ENCODE measurements at regions not wholly inside any gene's neighbourhood (a gene's known extent, or its start where the extent isn't known, plus 50 kb on each side); places are given as distances from the start of the nearest gene placed in this dataset.

GRCh38 chr13:48862572-48862971, 113.1 kb upstream of the FNDC3A start:
- no peaks in the 10 kb centered on the region for H3K36me3 ChIP-seq (ENCODE audit: insufficient read depth, low read length)
- no peak overlapping the region for H3K4me3 ChIP-seq (ENCODE audit: low read length)
- H4K20me1 ChIP-seq (ENCODE audit: insufficient read depth) = no peaks in the 10 kb centered on the region
- H3K9me3 ChIP-seq (ENCODE audit: low read length) = no peaks in the 10 kb centered on the region
- no peak for TF ChIP-seq MXI1 (conservative IDR thresholded peaks at IDR 0.05; ENCODE audit: poor library complexity, severe bottlenecking)
- no peak for TF ChIP-seq TAF1 (IDR thresholded peaks at IDR 0.05; ENCODE audit: low read depth)
- no peak for TF ChIP-seq REST (IDR thresholded peaks at IDR 0.05; ENCODE audit: borderline replicate concordance)
- no peak for TF ChIP-seq POLR2AphosphoS5 (IDR thresholded peaks at IDR 0.05)
- no peak for TF ChIP-seq EP300 (conservative IDR thresholded peaks at IDR 0.05; ENCODE audit: poor library complexity, severe bottlenecking)
- TF ChIP-seq CTCF (IDR thresholded peaks at IDR 0.05; ENCODE audit: poor library complexity, severe bottlenecking) = no peak
- no peak for TF ChIP-seq RAD21 (conservative IDR thresholded peaks at IDR 0.05)
- TF ChIP-seq SMC3 (conservative IDR thresholded peaks at IDR 0.05; ENCODE audit: poor library complexity) = no peak
- TF ChIP-seq EZH2 (IDR thresholded peaks at IDR 0.05; ENCODE audit: borderline replicate concordance, insufficient read depth, low read length, poor library complexity, severe bottlenecking) = no peak
- H3F3A ChIP-seq (ENCODE audit: insufficient read depth, low read length, poor library complexity, severe bottlenecking) = no peaks in the 10 kb centered on the region
- no peak overlapping the region for H3K4me2 ChIP-seq (ENCODE audit: low read length)
- no peaks in the 10 kb centered on the region for H3K9me2 ChIP-seq (ENCODE audit: insufficient read depth, low read length)
- no peak overlapping the region for H2AFZ ChIP-seq (ENCODE audit: low read depth, low read length)
- H3K27me3 ChIP-seq (ENCODE audit: insufficient read depth, low read depth, low read length) = no peaks in the 10 kb centered on the region
- no peak overlapping the region for H3K9ac ChIP-seq (ENCODE audit: low read length)
- H3K79me2 ChIP-seq (replicated peaks; ENCODE audit: insufficient read depth, low read length) = no peaks in the 10 kb centered on the region
- H3K27ac ChIP-seq (ENCODE audit: low read length) = no peak overlapping the region

GRCh38 chr13:48864100-48864499, 111.6 kb upstream of the FNDC3A start:
- no peaks in the 10 kb centered on the region for H4K20me1 ChIP-seq (ENCODE audit: insufficient read depth)
- H3K9ac ChIP-seq (ENCODE audit: low read length) = no peak overlapping the region
- TF ChIP-seq CTCF (IDR thresholded peaks at IDR 0.05; ENCODE audit: poor library complexity, severe bottlenecking) (no peak), EZH2 (IDR thresholded peaks at IDR 0.05; ENCODE audit: borderline replicate concordance, insufficient read depth, low read length, poor library complexity, severe bottlenecking) (no peak), POLR2AphosphoS5 (IDR thresholded peaks at IDR 0.05) (no peak), REST (IDR thresholded peaks at IDR 0.05; ENCODE audit: borderline replicate concordance) (no peak), MXI1 (conservative IDR thresholded peaks at IDR 0.05; ENCODE audit: poor library complexity, severe bottlenecking) (no peak), SMC3 (conservative IDR thresholded peaks at IDR 0.05; ENCODE audit: poor library complexity) (no peak), RAD21 (conservative IDR thresholded peaks at IDR 0.05) (no peak), TAF1 (IDR thresholded peaks at IDR 0.05; ENCODE audit: low read depth) (no peak), EP300 (conservative IDR thresholded peaks at IDR 0.05; ENCODE audit: poor library complexity, severe bottlenecking) (no peak)
- no peaks in the 10 kb centered on the region for H3K9me3 ChIP-seq (ENCODE audit: low read length)
- H3K27ac ChIP-seq (ENCODE audit: low read length) = no peak overlapping the region
- H3K27me3 ChIP-seq (ENCODE audit: insufficient read depth, low read depth, low read length) = no peaks in the 10 kb centered on the region
- no peak overlapping the region for H3K4me3 ChIP-seq (ENCODE audit: low read length)
- H3F3A ChIP-seq (ENCODE audit: insufficient read depth, low read length, poor library complexity, severe bottlenecking) = no peaks in the 10 kb centered on the region
- H3K9me2 ChIP-seq (ENCODE audit: insufficient read depth, low read length) = no peaks in the 10 kb centered on the region
- no peaks in the 10 kb centered on the region for H3K36me3 ChIP-seq (ENCODE audit: insufficient read depth, low read length)
- H3K4me2 ChIP-seq (ENCODE audit: low read length) = no peak overlapping the region
- no peak overlapping the region for H2AFZ ChIP-seq (ENCODE audit: low read depth, low read length)
- no peaks in the 10 kb centered on the region for H3K79me2 ChIP-seq (replicated peaks; ENCODE audit: insufficient read depth, low read length)

Data from neural cell (in vitro differentiated cells).